HG02938 (cell line): ENCODE measurements at regions not wholly inside any gene's neighbourhood (a gene's known extent, or its start where the extent isn't known, plus 50 kb on each side); places are given as distances from the start of the nearest gene placed in this dataset.

Source experiments
- ATAC-seq: cut with Tn5 transposase; IDR thresholded peaks from one replicate; pipeline ENCODE4 v1.9.1; 2021; ENCODE audit warnings: mild to moderate bottlenecking, moderate library complexity; ENCODE audit not compliant: unreplicated experiment

DNA sequence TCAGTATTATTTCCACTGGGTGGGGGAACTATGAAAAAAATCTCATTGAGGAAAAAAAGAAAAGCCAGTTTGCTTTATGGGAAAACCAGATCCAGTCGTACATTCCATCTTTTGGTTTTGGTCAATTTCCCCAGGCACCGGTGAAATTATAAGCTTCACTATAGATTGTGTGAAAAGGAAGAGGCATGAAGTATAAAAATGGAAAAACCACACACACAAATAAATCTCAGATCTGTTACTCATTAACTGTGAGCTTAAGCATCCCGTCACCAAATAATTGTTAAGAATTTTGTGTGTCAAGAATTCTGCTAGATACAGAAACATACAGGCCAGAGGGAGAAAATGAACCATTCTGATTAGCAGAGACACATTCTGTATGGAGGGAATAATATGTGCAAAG, 405.5 kb upstream of the CELF2 start:
- no peak for ATAC-seq

DNA sequence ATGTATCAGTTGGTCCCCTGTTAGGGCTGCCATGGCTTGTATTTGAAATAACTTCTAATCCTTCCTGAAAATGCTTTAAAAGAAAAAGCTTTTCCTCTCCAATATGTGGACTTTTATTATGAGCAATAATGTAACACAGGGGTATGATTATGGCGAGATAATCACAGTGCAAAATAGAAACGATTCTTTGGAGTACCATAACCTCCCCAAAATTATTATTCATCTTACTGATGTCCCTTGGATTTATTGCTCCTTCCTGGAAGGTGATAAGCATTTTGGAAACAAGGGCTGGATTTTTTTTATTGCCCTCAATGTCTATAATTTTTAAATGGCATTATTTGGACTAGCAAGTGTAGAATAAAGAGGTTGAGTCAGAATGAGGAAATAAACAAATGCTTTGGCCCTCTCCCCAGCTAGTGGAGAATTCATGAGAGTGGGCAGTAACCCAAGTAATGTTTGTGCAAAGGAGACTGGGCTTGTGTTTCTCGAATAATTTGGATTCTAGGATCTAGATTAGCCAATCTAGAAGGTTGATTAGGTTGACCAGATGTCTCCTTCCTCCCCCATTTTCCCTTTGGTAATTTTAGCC, 403.9 kb upstream of the CELF2 start:
- ATAC-seq = no peak

DNA sequence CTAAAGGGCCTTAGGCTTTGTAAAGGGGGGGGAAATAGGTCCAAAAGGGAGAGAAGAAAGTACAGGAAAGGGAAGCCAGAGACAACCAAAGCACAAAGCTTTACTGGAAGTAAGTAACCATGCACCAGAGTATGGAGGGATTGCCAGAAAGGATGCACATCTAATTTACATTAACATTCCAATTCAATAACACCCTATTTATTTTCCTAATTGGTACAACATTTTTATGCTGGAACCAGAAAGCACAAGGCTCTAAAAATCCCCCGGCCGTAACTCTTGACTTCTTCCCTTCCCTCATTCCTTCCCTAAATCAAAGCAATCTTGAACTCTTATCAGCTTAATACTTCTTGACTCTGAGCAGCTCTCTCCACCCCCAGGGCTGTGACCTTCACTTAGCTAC, 400.0 kb upstream of the CELF2 start:
- no peak for ATAC-seq

DNA sequence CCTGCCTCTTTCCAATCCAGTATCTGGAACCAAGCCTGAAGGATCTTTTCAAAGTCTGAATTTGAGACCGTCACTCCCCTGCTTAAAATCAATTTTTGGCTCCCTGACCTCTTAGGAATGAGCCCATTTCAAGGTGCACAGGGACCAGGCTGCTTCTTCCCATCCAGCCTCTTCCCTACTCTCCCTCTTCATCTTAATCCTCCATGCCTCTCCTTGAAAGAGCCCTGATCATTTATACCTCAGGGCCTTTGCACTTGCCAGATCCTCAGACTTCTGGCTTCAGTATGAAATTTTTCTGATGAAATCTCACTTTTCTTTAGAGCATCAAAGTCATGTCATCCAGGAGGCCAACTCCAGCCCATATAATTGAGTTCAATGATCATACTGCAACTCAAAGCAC, 399.5 kb upstream of the CELF2 start:
- ATAC-seq = no peak

DNA sequence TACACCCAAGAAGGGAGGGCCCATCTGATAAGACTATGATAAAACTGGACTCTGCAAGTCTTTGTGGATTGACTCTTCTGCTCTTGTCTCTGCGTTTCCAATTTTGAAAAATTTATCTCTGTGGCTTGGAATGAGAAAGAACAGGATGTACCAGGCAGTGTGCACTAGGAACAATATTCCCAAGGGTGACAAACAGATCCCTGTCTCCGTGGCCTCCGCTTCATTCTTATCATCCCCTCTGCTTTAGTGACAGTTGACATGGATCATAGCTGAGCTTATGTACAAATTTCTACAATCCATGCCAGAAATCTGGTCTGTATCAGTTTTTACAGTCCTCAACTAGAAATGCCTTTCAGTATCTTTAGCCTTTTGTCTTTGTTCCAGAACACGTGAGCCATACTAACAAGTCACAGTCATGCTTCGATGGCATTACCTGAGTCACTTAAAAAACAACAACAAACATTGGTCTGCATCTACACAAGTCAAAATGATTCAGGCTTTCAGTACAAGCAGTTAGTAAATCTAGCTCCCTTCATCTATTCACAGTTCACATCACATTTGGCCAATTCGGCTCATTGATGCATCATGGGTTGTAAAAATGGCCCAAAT, 393.6 kb upstream of the CELF2 start:
- no peak for ATAC-seq

DNA sequence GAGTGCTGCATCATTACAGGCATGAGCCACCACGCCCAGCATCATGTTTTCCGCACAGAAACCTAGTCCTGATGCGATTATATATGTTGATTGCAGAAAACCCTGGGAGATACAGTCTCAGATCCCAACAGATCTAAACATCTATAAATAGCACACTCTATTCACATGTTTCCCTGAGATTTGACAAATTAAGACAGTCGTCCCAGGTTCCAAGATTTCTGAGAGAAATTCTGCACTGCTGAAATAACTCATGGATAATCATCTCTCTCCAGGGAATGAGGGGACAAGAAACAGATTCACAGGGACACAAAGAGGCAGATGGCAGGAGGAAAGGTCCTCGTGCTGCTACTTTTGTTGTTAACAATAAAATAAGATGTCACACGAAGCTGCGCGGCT, 393.1 kb upstream of the CELF2 start:
- ATAC-seq = no peak

DNA sequence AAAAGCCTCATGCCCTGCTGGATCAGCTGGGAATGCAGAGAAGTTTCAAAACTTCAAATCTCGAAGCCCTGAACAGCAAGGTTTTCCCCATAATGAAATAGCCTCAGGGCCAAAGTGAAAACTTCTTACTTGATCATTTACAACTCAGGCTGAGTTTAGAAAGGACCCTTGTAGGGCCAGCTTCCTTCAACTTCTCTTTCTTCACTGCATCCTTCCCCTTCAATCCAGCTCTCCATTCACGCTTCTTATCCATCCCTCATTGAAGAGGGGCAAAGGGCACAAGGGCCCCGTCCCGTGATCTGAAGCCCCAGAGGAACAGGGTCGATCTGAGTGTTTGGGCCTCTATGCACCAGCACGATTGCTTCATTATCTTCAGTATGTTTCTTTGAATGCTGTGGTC, 392.2 kb upstream of the CELF2 start:
- no peak for ATAC-seq

DNA sequence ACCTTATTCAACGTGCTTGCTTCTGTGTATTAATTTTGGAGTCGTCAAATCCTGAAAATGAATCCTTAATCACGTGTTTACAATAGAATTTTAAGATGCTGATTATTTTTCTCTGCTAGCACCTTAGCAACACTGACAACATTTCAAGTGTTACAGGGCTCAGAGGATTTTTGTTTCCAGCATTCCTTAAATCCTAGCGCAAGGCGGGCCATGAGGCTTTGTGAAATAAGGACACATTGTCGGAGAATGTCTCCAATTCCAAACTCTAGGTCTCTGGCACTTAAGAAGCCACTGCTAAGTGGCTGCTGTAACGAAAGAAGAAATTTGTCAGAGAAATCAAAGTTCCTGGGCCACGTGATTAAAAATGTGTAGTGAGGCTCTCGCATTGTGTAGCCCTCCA, 390.9 kb upstream of the CELF2 start:
- no peak for ATAC-seq

DNA sequence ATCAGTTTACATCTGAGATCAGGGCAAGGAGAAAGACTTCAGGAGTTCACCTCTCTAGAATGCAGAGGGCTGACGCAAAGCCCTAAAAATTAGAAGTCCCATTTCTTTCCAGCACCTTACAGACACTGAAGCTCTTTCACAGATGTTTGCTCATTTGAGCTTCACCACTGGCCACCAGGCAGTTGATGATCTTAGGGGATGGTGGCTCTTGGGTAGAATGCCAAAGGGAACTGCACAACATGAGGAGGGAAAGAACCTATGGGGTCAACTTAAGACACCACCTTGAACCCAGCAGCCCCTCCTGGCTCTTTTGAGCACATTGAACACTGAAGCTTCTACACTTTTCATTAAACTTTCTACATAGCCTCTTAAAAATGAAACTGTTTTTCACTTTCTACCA, 390.3 kb upstream of the CELF2 start:
- no peak for ATAC-seq

DNA sequence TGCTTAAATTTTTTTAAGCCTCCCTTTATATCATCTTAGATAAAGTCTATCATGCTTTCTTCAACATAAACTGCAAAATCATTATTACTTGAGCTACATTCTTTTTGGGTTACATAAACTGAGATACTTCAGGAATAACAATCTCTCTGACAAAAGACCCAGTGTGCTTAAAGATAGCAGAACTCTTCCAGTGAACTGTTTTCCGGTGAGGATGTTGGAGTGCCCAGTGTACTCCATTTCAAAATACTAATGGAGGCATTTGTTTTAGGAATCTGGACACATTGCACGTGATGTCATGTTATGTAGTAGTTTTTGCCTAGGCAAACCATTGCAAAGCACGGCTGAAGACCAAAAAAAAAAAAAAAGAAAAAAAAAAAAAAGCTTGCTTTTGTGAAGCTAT, 388.2 kb upstream of the CELF2 start:
- no peak for ATAC-seq

DNA sequence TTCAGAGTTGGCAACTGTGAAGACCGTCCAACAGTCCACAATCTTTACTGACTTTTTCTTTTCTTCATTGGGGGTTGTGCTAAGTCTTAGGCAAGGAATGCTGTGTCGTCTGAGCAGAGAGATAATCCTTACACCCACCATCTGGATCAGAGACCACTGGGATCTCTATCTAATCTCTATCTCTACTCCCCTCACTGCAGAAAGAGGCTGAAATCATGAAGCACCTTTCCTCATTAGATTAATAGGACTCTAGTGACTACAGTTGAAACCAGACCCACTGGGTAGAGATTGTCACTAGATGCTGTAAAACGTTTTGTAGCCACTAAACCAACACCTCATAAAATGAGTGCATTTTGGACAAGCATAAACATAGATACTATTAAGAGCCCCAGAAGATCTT, 387.4 kb upstream of the CELF2 start:
- ATAC-seq = no peak

DNA sequence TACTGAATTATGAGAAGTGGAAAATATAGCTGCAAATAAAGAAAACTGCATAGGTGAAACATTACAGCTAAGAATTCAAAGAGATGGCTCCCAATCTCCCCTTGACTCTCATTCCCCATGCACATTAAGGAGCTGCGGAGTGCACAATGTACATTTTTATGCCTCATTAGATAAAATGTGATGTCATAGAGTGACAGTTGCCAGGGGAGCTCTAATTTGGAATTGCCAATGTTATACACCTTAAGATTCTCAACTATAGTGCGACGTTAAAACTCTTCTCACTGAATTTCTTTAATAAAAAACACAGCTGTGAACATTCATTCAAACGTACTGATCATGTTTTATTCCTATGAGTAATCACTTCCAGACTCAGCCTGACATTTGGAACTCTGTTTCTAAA, 386.9 kb upstream of the CELF2 start:
- no peak for ATAC-seq

DNA sequence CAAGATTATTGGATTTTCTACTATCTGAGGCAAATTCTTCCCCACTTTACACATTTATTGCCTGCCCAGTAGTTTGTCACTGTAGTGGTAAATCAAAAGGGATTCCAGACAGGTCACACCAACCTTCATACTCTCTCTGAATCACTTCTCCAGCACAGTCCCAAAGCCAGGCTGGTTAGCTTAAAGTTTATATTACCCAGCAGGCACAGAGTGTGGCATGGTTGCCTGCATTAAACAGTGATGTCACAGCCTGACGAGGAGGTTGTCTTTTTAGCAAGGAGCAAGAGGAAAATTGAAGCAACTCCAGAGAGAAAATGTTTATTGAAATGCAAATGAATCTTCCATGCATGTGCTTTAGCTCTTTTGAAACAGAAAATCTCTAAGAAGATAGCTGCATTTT, 375.5 kb upstream of the CELF2 start:
- no peak for ATAC-seq

DNA sequence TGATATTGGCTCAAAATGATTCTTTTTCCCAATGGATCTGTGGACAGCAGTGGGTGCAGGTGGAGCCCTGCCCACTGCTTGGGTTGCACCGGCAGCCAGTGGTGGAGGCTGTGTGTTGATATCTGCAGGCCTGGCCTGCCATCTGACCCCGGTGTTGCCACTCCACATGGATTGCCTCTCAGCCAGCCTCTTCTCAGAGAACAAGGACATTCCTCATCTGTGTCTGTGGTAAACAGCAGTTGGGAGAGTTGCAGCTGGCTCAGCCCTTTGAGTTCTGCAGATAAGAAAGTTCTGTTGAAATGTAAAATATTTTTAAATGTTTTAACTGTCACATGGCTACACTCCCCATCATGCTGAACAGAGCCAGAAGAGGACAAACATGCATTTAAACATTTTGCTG, 374.9 kb upstream of the CELF2 start:
- no peak for ATAC-seq

DNA sequence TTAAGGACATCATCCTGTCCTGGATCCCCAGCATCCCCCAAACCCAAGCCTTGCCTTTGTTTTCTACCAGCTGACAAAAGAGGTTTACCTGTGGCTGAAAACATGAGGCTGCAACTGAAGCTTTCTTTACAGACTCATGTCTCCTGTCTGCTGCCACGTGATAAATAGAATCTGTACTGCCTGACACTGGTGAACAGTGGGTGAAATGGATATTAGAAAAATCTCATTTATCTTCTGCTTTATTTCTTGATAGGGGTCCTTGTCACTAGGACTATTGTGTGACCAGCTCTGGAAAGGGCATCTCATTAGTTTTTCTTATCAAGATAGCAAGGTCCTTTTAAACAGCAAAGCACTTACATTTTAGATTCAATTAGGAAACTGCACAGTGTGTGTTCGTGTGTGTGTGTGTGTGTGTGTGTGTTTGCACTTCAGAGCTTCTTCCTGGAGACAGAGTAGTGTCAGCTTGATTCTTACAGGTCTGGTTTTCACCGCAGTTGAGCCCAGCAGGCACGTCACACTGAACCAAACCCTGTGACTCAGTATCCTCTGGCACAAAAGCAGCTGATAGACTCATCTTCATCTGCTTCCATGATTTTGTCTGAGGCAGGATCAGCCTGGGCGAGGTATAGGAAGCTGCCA, 373.5 kb upstream of the CELF2 start:
- ATAC-seq = no peak

DNA sequence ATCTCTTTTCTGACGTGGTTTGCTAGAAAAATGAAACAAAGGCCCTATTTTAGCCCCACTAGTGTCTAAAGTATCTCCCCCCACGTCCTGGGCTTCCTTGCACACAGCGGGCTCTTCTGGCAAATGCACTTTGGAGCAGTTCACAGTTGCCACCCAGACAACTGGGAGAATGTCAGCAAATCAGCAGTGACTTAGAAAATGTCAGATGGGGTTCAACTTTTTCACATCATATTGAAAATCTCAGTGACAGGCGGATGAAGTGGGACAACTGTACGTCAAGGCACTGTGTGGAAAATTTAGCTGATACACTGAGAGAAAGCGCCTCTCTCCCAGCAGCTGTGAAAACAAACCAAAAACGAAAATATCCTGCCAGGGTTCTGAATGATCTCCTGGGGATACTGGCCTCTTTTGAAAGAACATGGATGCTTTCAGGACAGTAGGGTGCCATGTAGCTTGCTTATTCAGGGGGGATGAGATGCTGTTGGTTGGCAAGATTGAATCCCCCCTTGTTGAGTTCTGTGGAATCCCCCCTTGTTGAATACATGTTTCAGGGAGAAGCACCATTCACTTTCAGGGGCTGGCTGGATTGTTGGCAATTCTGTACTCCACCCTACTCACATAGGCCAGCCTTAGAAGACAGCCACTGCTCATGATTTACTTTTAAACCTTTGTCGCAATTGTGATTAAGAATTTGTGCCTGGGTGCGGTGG, 372.8 kb upstream of the CELF2 start:
- ATAC-seq = no peak

DNA sequence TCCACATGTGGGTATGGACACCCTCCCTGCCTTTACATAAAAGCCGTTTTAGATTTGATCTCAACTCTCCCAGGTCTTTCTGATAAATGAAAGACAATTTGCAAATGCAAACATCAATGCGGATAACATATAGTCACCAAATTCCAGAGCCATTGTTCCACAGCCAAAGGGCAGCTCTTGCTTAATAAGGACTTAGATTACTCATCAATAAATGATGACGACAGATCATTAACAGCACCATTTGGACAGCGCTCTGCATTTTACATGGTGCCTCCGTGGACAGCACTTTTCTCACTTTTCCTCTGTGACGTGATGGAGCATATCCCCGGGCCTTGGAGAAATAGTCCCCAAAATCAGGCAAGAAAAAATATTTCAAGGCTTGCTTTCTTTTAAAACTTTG, 370.3 kb upstream of the CELF2 start:
- no peak for ATAC-seq

DNA sequence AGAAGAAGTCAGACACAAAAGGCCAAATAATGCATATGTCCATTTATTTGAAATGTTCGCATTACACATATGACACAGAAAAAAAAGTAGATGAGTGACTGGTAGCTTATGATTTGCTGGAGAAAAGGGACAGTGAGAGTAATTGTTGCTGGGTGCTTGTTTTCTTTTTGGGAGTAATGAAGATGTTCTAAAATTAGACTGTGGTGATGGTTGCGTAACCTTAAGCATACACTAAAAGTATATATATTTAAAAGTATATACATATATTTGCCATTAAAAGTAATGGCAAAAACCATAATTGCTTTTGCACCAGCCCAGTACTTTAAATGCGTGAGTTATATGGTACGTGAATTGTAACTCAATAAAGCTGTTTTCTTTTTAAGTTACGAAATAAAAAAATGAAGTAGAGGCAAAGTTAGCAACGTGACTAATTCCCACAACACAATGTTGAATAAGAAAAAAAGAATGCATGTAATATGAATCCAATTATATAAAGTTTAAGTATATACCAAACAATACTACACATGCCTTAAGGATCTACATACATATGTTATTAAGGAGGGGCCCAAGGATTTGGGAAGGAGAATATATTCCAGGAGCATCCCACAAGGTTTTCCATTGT, 360.4 kb upstream of the CELF2 start:
- ATAC-seq = no peak

DNA sequence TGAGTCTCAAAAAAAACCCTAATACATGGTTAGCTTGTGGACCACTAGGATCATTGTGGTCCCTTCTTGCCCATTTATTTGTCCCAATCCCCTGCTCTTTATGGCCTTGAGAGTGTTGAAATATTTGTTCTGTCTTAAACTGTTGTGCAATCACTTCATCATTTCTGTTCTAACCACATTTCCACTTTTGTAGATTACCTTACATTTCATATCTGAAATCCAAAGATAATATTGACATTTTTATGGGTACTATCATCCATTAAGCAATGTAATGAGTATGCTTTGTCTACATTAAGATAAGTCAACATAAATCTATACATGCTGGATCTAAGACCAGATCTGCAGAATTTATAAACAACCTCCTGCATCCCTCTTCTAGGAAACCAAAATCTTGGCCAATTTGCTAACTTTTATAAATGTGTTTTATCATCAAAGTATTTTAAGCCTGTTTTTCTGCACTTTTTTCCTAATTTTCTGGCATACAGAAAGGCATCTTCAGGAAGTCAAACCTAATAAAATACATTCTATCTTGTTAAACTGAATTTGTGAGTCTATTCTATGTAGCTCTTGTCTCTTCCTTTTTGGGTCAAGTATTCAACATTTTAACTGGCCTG, 359.4 kb upstream of the CELF2 start:
- no peak for ATAC-seq

DNA sequence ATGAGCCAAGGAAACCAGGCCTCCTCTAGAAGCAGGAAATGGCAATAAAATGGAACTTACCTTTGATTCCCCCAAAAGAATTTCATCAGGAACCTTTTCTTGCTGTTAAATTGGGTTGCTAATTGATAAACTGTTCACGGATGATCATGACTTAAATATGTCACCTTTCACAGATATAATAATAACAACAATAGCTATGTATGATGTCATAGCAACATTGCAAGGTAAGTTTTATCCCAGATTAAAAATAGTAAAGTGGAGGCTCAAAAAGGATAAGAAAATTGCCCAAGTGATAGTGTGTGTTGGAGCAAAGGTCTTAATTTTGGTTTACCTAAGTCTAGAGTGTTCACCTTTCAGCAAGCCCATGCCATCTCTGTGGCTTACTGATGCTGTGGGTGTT, 357.6 kb upstream of the CELF2 start:
- no peak for ATAC-seq

DNA sequence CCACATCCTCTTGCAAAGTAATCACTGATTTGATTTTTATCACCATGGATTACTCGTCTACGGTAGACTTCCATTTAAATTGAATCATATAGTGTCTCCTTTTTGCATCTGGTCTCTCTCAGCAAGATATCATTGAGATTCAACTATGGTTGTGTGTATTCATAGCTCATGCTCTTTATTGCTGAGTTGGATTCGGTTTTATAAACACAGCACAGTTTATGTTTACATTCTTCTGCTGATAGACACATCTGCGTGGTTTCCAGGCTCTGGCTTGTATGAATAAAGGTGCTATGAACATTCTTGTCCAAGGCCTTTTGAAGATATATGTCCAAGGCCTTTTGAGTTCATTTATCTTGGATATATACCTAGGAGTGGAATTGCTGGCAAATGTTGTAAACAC, 356.5 kb upstream of the CELF2 start:
- no peak for ATAC-seq
